ENCODE measurements at regions not wholly inside any gene's neighbourhood (a gene's known extent, or its start where the extent isn't known, plus 50 kb on each side); places are given as distances from the start of the nearest gene placed in this dataset.

DNA sequence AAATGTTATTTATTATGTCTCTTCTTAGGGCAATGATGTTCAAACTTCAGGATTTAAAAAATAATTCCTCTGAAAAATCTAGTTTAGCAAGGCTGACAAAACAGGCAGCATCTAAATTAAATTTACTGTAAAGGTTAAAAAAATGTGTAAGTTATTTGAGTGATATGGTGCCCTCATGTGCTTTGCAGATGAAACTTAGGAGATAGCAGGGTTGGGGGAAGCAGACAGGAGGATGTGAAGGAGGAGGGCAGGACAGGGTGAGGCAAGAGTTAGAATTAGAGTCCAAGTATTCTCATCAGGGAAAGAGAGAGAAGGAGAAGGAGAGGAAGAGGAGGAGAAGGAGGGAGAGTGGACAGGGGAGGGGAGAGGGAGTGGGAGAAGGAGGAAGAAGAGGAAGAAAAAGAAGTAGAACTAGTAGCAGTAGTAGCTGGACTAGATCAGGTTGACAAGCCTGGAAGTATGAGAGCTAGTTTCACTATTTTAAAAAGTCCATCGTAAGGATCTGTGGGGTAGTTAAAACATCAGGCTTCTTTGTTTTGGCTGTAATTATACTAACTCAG, 141.2 kb upstream of the SESN3 start:
- Histone ChIP-seq H3K4me3 (ENCODE audit: low read depth, low read length) (no peak overlapping the region), H3K9me3 (no peaks in the 10 kb centered on the region), H3K4me1 (no peaks in the 10 kb centered on the region), H3K36me3 (ENCODE audit: control insufficient read depth, insufficient read depth, low read length) (no peaks in the 10 kb centered on the region), H3K27me3 (replicated peaks; ENCODE audit: control insufficient read depth, insufficient read depth, low read length) (no peaks in the 10 kb centered on the region)
- no peak overlapping the region for H3K27ac Mint-ChIP-seq (ENCODE audit: unreplicated experiment)
- H3K36me3 Mint-ChIP-seq (ENCODE audit: insufficient read depth, unreplicated experiment) = no peaks in the 10 kb centered on the region
- intact Hi-C loops (cut with micrococcal nuclease; ENCODE audit: unreplicated experiment) = no loop called here
- no peaks in the 10 kb centered on the region for H3K27me3 Mint-ChIP-seq (ENCODE audit: insufficient read depth, unreplicated experiment)
- no peak for DNase-seq
- no peaks in the 10 kb centered on the region for H3K4me1 Mint-ChIP-seq (ENCODE audit: low read depth, unreplicated experiment)
- no peaks in the 10 kb centered on the region for H3K9me3 Mint-ChIP-seq (ENCODE audit: unreplicated experiment)
- BruUV-seq (replicated peaks) = no TSS peak
- POLR2A ChIA-PET = no interaction called here
- TF ChIP-seq, protein P1, sequence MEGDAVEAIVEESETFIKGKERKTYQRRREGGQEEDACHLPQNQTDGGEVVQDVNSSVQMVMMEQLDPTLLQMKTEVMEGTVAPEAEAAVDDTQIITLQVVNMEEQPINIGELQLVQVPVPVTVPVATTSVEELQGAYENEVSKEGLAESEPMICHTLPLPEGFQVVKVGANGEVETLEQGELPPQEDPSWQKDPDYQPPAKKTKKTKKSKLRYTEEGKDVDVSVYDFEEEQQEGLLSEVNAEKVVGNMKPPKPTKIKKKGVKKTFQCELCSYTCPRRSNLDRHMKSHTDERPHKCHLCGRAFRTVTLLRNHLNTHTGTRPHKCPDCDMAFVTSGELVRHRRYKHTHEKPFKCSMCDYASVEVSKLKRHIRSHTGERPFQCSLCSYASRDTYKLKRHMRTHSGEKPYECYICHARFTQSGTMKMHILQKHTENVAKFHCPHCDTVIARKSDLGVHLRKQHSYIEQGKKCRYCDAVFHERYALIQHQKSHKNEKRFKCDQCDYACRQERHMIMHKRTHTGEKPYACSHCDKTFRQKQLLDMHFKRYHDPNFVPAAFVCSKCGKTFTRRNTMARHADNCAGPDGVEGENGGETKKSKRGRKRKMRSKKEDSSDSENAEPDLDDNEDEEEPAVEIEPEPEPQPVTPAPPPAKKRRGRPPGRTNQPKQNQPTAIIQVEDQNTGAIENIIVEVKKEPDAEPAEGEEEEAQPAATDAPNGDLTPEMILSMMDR (IDR thresholded peaks at IDR 0.05; ENCODE audit: insufficient read depth in 1 of 2, low read depth in 1 of 2, low read length in 1 of 2, severe bottlenecking in 1 of 2, unreplicated experiment in 1 of 2) = no peak
- H3K4me3 Mint-ChIP-seq (ENCODE audit: unreplicated experiment) = no peak overlapping the region
- CTCF ChIA-PET = no interaction called here

DNA sequence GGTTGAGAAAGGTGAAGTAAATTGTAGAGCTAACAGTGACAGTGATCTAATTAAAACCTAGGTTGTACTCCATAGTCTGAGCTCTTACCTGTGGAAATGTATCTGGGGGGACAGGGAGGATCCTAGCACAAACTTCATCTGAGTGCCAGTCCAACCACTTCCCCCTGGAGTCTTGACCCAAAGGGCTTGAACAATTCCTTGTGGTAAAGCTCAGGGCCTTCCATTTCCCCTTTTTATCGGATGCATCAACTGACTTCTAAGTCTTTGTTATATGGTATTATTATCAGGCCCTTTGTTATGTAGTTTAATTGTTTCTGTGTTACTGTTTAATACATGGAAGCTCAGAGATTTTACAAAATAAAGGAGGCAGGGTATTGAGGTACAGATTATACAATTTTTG, 140.2 kb upstream of the SESN3 start:
- no peaks in the 10 kb centered on the region for H3K36me3 Mint-ChIP-seq (ENCODE audit: insufficient read depth, unreplicated experiment)
- TF ChIP-seq, protein P1 (IDR thresholded peaks at IDR 0.05; ENCODE audit: insufficient read depth in 1 of 2, low read depth in 1 of 2, low read length in 1 of 2, severe bottlenecking in 1 of 2, unreplicated experiment in 1 of 2) = no peak
- no peak overlapping the region for H3K4me3 ChIP-seq (ENCODE audit: low read depth, low read length)
- H3K27me3 Mint-ChIP-seq (ENCODE audit: insufficient read depth, unreplicated experiment) = no peaks in the 10 kb centered on the region
- H3K4me3 Mint-ChIP-seq (ENCODE audit: unreplicated experiment) = no peak overlapping the region
- ChIA-PET CTCF (no interaction called here), POLR2A (no interaction called here)
- intact Hi-C loops (cut with micrococcal nuclease; ENCODE audit: unreplicated experiment) = no loop called here
- no peaks in the 10 kb centered on the region for H3K9me3 Mint-ChIP-seq (ENCODE audit: unreplicated experiment)
- DNase-seq = no peak
- no peaks in the 10 kb centered on the region for H3K36me3 ChIP-seq (ENCODE audit: control insufficient read depth, insufficient read depth, low read length)
- H3K4me1 ChIP-seq = no peaks in the 10 kb centered on the region
- no peaks in the 10 kb centered on the region for H3K9me3 ChIP-seq
- no peaks in the 10 kb centered on the region for H3K4me1 Mint-ChIP-seq (ENCODE audit: low read depth, unreplicated experiment)
- H3K27ac Mint-ChIP-seq (ENCODE audit: unreplicated experiment) = no peak overlapping the region
- no peaks in the 10 kb centered on the region for H3K27me3 ChIP-seq (replicated peaks; ENCODE audit: control insufficient read depth, insufficient read depth, low read length)
- no TSS peak for BruUV-seq (replicated peaks)

DNA sequence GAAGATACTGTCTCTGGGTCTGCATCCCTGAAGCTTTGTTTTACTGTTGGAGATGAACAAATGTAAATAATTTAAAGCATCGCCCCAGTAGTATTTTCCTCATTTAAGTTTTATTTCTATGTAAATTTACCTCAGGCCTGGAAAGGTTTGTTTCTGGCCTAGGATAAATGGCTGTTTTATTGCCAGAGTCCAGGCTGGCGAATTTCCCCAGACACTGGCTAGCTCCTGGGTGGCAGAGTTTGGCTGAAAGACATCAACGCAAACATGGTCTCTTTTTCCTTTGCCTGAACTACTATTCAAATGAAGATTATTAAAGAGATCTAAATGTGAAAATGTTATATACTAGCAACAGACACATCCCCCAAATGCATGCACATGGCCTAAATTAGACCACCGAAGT, 136.7 kb upstream of the SESN3 start:
- Histone ChIP-seq H3K9me3 (no peaks in the 10 kb centered on the region), H3K4me3 (ENCODE audit: low read depth, low read length) (no peak overlapping the region), H3K27me3 (replicated peaks; ENCODE audit: control insufficient read depth, insufficient read depth, low read length) (no peaks in the 10 kb centered on the region), H3K36me3 (ENCODE audit: control insufficient read depth, insufficient read depth, low read length) (no peaks in the 10 kb centered on the region), H3K4me1 (peaks cover 22% of the 10 kb centered on the region)
- Mint-ChIP-seq H3K4me1 (ENCODE audit: low read depth, unreplicated experiment) (peaks cover 31% of the 10 kb centered on the region), H3K27me3 (ENCODE audit: insufficient read depth, unreplicated experiment) (no peaks in the 10 kb centered on the region), H3K27ac (ENCODE audit: unreplicated experiment) (no peak overlapping the region), H3K9me3 (ENCODE audit: unreplicated experiment) (peaks cover 16% of the 10 kb centered on the region), H3K4me3 (ENCODE audit: unreplicated experiment) (no peak overlapping the region), H3K36me3 (ENCODE audit: insufficient read depth, unreplicated experiment) (no peaks in the 10 kb centered on the region)
- no TSS peak for BruUV-seq (replicated peaks)
- ChIA-PET CTCF (no interaction called here), POLR2A (no interaction called here)
- intact Hi-C loops (cut with micrococcal nuclease; ENCODE audit: unreplicated experiment) = no loop called here
- TF ChIP-seq, protein P1 (IDR thresholded peaks at IDR 0.05; ENCODE audit: insufficient read depth in 1 of 2, low read depth in 1 of 2, low read length in 1 of 2, severe bottlenecking in 1 of 2, unreplicated experiment in 1 of 2) = no peak
- DNase-seq = no peak

Data from Caco-2 (cell line).